HL-60 (cell line): ENCODE measurements at regions not wholly inside any gene's neighbourhood (a gene's known extent, or its start where the extent isn't known, plus 50 kb on each side); places are given as distances from the start of the nearest gene placed in this dataset.

ENCODE experiments used
- GABPA ChIP-seq: IDR thresholded peaks from 2 replicates; pipeline ENCODE4 v1.6.1; 2012; ENCODE audit warnings: low read depth
- POLR2AphosphoS5 ChIP-seq: IDR thresholded peaks from 2 replicates; pipeline ENCODE4 v1.6.1; 2012; ENCODE audit warnings: low read depth
- SPI1 ChIP-seq: IDR thresholded peaks from 2 replicates; pipeline ENCODE4 v1.6.1; 2012; ENCODE audit warnings: low read depth, mild to moderate bottlenecking, borderline replicate concordance
- TF ChIP-seq, protein P1 (sequence below): IDR thresholded peaks from one replicate; pipeline ENCODE4 v1.5.1; 2011; ENCODE audit warnings: low read length, control low read depth, inconsistent platforms; ENCODE audit not compliant: insufficient read depth
- TF ChIP-seq, protein P2 (sequence below): IDR thresholded peaks from 2 replicates; pipeline ENCODE4 v1.6.1; 2012; ENCODE audit warnings: low read depth; ENCODE audit not compliant: insufficient replicate concordance

DNA sequence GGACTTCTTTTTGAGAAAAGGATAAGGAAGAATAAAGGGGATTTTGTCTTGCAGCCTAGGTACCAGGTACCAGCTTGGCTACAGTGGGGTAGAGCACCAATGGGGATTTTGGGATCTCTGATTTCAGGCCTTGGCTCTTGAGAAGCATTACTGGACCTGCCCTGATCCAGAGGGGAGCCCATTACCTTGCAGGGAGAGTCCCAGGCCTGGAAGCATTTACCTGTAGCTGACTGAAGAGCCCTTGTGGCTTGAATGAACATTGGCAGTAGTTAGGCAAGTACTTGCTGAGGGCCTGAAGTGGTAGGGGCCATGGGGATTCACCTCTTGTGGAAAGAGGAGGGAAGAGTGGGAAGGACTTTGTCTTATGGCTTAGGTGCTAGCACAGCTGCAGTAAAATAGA is 308.2 kb upstream of the FBXO33 start:
- TF ChIP-seq, protein P1, sequence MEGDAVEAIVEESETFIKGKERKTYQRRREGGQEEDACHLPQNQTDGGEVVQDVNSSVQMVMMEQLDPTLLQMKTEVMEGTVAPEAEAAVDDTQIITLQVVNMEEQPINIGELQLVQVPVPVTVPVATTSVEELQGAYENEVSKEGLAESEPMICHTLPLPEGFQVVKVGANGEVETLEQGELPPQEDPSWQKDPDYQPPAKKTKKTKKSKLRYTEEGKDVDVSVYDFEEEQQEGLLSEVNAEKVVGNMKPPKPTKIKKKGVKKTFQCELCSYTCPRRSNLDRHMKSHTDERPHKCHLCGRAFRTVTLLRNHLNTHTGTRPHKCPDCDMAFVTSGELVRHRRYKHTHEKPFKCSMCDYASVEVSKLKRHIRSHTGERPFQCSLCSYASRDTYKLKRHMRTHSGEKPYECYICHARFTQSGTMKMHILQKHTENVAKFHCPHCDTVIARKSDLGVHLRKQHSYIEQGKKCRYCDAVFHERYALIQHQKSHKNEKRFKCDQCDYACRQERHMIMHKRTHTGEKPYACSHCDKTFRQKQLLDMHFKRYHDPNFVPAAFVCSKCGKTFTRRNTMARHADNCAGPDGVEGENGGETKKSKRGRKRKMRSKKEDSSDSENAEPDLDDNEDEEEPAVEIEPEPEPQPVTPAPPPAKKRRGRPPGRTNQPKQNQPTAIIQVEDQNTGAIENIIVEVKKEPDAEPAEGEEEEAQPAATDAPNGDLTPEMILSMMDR, result no peak
- no peak for TF ChIP-seq POLR2AphosphoS5
- no peak for TF ChIP-seq GABPA
- TF ChIP-seq, protein P2, sequence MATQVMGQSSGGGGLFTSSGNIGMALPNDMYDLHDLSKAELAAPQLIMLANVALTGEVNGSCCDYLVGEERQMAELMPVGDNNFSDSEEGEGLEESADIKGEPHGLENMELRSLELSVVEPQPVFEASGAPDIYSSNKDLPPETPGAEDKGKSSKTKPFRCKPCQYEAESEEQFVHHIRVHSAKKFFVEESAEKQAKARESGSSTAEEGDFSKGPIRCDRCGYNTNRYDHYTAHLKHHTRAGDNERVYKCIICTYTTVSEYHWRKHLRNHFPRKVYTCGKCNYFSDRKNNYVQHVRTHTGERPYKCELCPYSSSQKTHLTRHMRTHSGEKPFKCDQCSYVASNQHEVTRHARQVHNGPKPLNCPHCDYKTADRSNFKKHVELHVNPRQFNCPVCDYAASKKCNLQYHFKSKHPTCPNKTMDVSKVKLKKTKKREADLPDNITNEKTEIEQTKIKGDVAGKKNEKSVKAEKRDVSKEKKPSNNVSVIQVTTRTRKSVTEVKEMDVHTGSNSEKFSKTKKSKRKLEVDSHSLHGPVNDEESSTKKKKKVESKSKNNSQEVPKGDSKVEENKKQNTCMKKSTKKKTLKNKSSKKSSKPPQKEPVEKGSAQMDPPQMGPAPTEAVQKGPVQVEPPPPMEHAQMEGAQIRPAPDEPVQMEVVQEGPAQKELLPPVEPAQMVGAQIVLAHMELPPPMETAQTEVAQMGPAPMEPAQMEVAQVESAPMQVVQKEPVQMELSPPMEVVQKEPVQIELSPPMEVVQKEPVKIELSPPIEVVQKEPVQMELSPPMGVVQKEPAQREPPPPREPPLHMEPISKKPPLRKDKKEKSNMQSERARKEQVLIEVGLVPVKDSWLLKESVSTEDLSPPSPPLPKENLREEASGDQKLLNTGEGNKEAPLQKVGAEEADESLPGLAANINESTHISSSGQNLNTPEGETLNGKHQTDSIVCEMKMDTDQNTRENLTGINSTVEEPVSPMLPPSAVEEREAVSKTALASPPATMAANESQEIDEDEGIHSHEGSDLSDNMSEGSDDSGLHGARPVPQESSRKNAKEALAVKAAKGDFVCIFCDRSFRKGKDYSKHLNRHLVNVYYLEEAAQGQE, result no peak
- no peak for TF ChIP-seq SPI1
